NOMO-1 treated with DMSO at 0.1 percent for 48 hours (cell line): ENCODE measurements at regions not wholly inside any gene's neighbourhood (a gene's known extent, or its start where the extent isn't known, plus 50 kb on each side); places are given as distances from the start of the nearest gene placed in this dataset.
"Not testable (repeated sequence)": the region's sequence is repeated elsewhere in the genome, so short reads cannot be mapped to it uniquely, and the experiment has no call there.

Source experiments
- DNase-seq: peaks from one replicate; lab custom pipeline; 2025; ENCODE audit not compliant: unreplicated experiment; lab: John Stamatoyannopoulos, UW

- no peak for DNase-seq
Measured at GRCh38 chr6:90463359-90463758, 123.5 kb downstream of the MAP3K7 start.

GRCh38 chr6:90462102-90462501, 124.8 kb downstream of the MAP3K7 start:
- DNase-seq: no peak

GRCh38 chr6:90461383-90461782, 125.5 kb downstream of the MAP3K7 start:
- DNase-seq: no peak

- DNase-seq: no peak
Measured at GRCh38 chr6:90460051-90460450, 126.8 kb downstream of the MAP3K7 start.

GRCh38 chr6:90459225-90459758, 127.6 kb downstream of the MAP3K7 start:
- peak; percentile 9 for DNase-seq

GRCh38 chr6:90458353-90459224, 128.3 kb downstream of the MAP3K7 start:
- DNase-seq: no peak

GRCh38 chr6:90457867-90458259, 129.0 kb downstream of the MAP3K7 start:
- no peak for DNase-seq

GRCh38 chr6:90456997-90457866, 129.6 kb downstream of the MAP3K7 start:
- DNase-seq: not testable (repeated sequence)

- no peak for DNase-seq
Measured at GRCh38 chr6:90456001-90456400, 130.9 kb downstream of the MAP3K7 start.

- no peak for DNase-seq
Measured at GRCh38 chr6:90454836-90455427, 131.9 kb downstream of the MAP3K7 start.

GRCh38 chr6:90450268-90450953, 136.5 kb downstream of the MAP3K7 start:
- no peak for DNase-seq

GRCh38 chr6:90449311-90449710, 137.6 kb downstream of the MAP3K7 start:
- no peak for DNase-seq

GRCh38 chr6:90448836-90449235, 138.0 kb downstream of the MAP3K7 start:
- no peak for DNase-seq

- no peak for DNase-seq
Measured at GRCh38 chr6:90446164-90446563, 140.7 kb downstream of the MAP3K7 start.

- no peak for DNase-seq
Measured at GRCh38 chr6:90445533-90446108, 141.3 kb downstream of the MAP3K7 start.

GRCh38 chr6:90444160-90444714, 142.6 kb downstream of the MAP3K7 start:
- DNase-seq: no peak

GRCh38 chr6:90442366-90442765, 144.5 kb downstream of the MAP3K7 start:
- no peak for DNase-seq

GRCh38 chr6:90440586-90441283, 144.1 kb upstream of the BACH2 start:
- no peak for DNase-seq

- no peak for DNase-seq
Measured at GRCh38 chr6:90439586-90439985, 142.9 kb upstream of the BACH2 start.
